Endodermal cell (in vitro differentiated cells): ENCODE measurements at regions not wholly inside any gene's neighbourhood (a gene's known extent, or its start where the extent isn't known, plus 50 kb on each side); places are given as distances from the start of the nearest gene placed in this dataset.

Source experiments
- DNase-seq: peaks from one replicate; pipeline ENCODE4 v3.0.0-alpha.2; 2017
- H3K27ac ChIP-seq: 2 replicates; pipeline ENCODE4 v1.5.1; 2013; ENCODE audit warnings: mild to moderate bottlenecking, low read depth, low read length, moderate library complexity
- H3K27me3 ChIP-seq: 2 replicates; pipeline ENCODE4 v1.6.1; 2013; ENCODE audit warnings: mild to moderate bottlenecking, low read length, moderate library complexity; ENCODE audit not compliant: insufficient read depth, control insufficient read depth, poor library complexity, severe bottlenecking
- H3K36me3 ChIP-seq: 2 replicates; pipeline ENCODE4 v1.7.0; 2013; ENCODE audit warnings: mild to moderate bottlenecking, low read length, moderate library complexity; ENCODE audit not compliant: control insufficient read depth, insufficient read depth
- H3K4me1 ChIP-seq: one replicate; pipeline ENCODE4 v1.7.0; 2013; ENCODE audit warnings: low read length; ENCODE audit not compliant: control insufficient read depth, insufficient read depth
- H3K4me3 ChIP-seq: 2 replicates; pipeline ENCODE4 v1.5.1; 2013; ENCODE audit warnings: mild to moderate bottlenecking, low read length, moderate library complexity
- H3K9ac ChIP-seq: 2 replicates; pipeline ENCODE4 v1.6.1; 2013; ENCODE audit warnings: mild to moderate bottlenecking, low read length, moderate library complexity; ENCODE audit not compliant: poor library complexity, severe bottlenecking; ENCODE audit errors: extremely low read depth
- H3K9me3 ChIP-seq: 2 replicates; pipeline ENCODE4 v1.6.1; 2013; ENCODE audit warnings: mild to moderate bottlenecking, low read length, moderate library complexity; ENCODE audit not compliant: control insufficient read depth
- H3K27ac Mint-ChIP-seq: 2 replicates; pipeline ENCODE4 v1.8.0; 2020; ENCODE audit warnings: mixed read lengths
- H3K27me3 Mint-ChIP-seq: 2 replicates; pipeline ENCODE4 v1.8.0; 2021; ENCODE audit warnings: mild to moderate bottlenecking, mixed read lengths; ENCODE audit not compliant: insufficient read depth
- H3K36me3 Mint-ChIP-seq: 2 replicates; pipeline ENCODE4 v1.8.0; 2020; ENCODE audit warnings: low read depth, mixed read lengths
- H3K4me1 Mint-ChIP-seq: 2 replicates; pipeline ENCODE4 v1.8.0; 2020; ENCODE audit warnings: mixed read lengths
- H3K4me3 Mint-ChIP-seq: 2 replicates; pipeline ENCODE4 v1.8.0; 2020; ENCODE audit warnings: mild to moderate bottlenecking, moderate library complexity, mixed read lengths
- H3K9me3 Mint-ChIP-seq: 2 replicates; pipeline ENCODE4 v1.8.0; 2020; ENCODE audit warnings: mild to moderate bottlenecking, mixed read lengths
- CTCF ChIP-seq: fragments of 200-600 bp; sonication (generic); conservative IDR thresholded peaks from 2 replicates; pipeline ENCODE4 v1.5.0; 2021; ENCODE audit warnings: antibody characterized with exemption, mild to moderate bottlenecking
- WGBS, 2 experiments: methylation state at CpG; one replicate each; pipeline versions ENCODE4 v1.1.5 to v1.1.7; 2013; ENCODE audit warnings: missing lambda C conversion rate in 2 of 2, mixed read lengths in 1 of 2; ENCODE audit not compliant: insufficient coverage in 1 of 2, insufficient read length in 1 of 2; 5-methylcytosine and 5-hydroxymethylcytosine counted together

- Histone ChIP-seq H3K4me3 (no peak overlapping the region), H3K9me3 (no peaks in the 10 kb centered on the region), H3K27ac (no peak overlapping the region), H3K9ac (no peak overlapping the region), H3K4me1 (no peaks in the 10 kb centered on the region), H3K36me3 (no peaks in the 10 kb centered on the region), H3K27me3 (no peaks in the 10 kb centered on the region)
- H3K4me3 Mint-ChIP-seq: no peak overlapping the region
- no peaks in the 10 kb centered on the region for H3K4me1 Mint-ChIP-seq
- H3K27ac Mint-ChIP-seq: no peak overlapping the region
- no peaks in the 10 kb centered on the region for H3K27me3 Mint-ChIP-seq
- no peak for TF ChIP-seq CTCF
- no peak for DNase-seq
- H3K9me3 Mint-ChIP-seq: no peaks in the 10 kb centered on the region
- WGBS, 2 experiments: 84 to 86% methylated on average over 1 of the region's 1 CpG
- no peaks in the 10 kb centered on the region for H3K36me3 Mint-ChIP-seq
Measured at GRCh38 chr3:102980355-102980696, 545.5 kb downstream of the ZPLD1 start.

- H3K36me3 ChIP-seq: no peaks in the 10 kb centered on the region
- no peaks in the 10 kb centered on the region for H3K27me3 Mint-ChIP-seq
- H3K4me1 Mint-ChIP-seq: no peaks in the 10 kb centered on the region
- no peaks in the 10 kb centered on the region for H3K9me3 ChIP-seq
- H3K27me3 ChIP-seq: no peaks in the 10 kb centered on the region
- H3K27ac ChIP-seq: no peak overlapping the region
- H3K27ac Mint-ChIP-seq: no peak overlapping the region
- WGBS, 2 experiments: 85 to 100% methylated on average over 2 to 6 of the region's 6 CpGs
- no peak for TF ChIP-seq CTCF
- H3K4me1 ChIP-seq: no peaks in the 10 kb centered on the region
- H3K4me3 Mint-ChIP-seq: no peak overlapping the region
- H3K36me3 Mint-ChIP-seq: no peaks in the 10 kb centered on the region
- no peak for DNase-seq
- no peak overlapping the region for H3K9ac ChIP-seq
- no peak overlapping the region for H3K4me3 ChIP-seq
- H3K9me3 Mint-ChIP-seq: no peaks in the 10 kb centered on the region
Measured at GRCh38 chr3:103002425-103003176, 567.8 kb downstream of the ZPLD1 start.

- H3K36me3 Mint-ChIP-seq: no peaks in the 10 kb centered on the region
Measured at GRCh38 chr3:103006526-103007183, 571.8 kb downstream of the ZPLD1 start.

More at GRCh38 chr3:103006526-103007183, 571.8 kb downstream of the ZPLD1 start:
- no peak for TF ChIP-seq CTCF
- Histone ChIP-seq H3K4me1 (no peaks in the 10 kb centered on the region), H3K36me3 (no peaks in the 10 kb centered on the region), H3K9ac (no peak overlapping the region), H3K4me3 (no peak overlapping the region), H3K27me3 (no peaks in the 10 kb centered on the region), H3K27ac (no peak overlapping the region), H3K9me3 (no peaks in the 10 kb centered on the region)
- Mint-ChIP-seq H3K27ac (no peak overlapping the region), H3K27me3 (no peaks in the 10 kb centered on the region), H3K4me3 (no peak overlapping the region), H3K4me1 (no peaks in the 10 kb centered on the region), H3K9me3 (no peaks in the 10 kb centered on the region)
- 82% methylated on average over 4 of the region's 4 CpGs; no CpG with 5 or more reads in 1 of the 2 experiments for WGBS, 2 experiments
- no peak for DNase-seq
